HuH-7 (cell line): ENCODE measurements at regions not wholly inside any gene's neighbourhood (a gene's known extent, or its start where the extent isn't known, plus 50 kb on each side); places are given as distances from the start of the nearest gene placed in this dataset.

Experiments
- DNase-seq: peaks from one replicate; pipeline ENCODE4 v3.0.0; 2011; ENCODE audit warnings: low spot score

DNA sequence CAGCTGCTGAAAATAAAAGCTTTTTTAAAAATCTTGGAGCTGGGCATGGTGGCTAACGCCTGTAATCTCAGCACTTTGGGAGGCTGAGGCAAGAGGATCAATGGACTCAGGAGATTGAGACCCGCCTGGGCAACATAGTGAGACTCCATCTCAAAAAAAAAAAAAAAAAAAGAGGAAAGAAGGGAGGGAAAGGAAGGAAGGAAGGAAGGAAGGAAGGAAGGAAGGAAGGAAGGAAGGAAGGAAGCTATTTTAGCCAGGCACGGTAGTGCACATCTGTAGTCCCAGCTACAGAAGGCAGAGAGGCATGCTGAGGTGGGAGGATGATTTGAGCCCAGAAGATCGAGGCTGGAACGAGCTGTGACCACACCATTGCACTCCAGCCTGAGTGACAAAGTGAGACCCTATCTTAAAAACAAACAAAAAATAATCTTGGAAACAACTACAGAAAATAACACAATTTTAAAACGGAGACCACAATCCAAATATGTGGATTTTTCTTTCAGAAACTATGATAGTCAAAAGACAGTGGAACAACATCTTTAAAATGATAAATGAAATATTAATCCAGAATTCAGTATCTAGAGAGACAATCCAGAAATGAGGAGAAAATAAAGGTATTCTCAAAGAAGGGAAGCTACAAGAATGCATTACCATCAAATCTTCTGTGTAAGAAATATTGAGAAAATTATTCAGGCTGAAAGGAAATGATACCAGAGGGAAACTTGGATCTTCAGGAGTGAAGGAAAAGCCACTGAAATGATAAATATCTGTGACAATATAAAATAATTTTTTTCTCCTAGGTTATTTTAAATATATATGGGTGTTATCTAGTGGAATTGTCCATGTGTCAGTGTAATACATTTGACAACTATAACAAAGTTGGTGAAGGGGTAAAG lies 182.0 kb downstream of the GPX5 start:
- no peak for DNase-seq

DNA sequence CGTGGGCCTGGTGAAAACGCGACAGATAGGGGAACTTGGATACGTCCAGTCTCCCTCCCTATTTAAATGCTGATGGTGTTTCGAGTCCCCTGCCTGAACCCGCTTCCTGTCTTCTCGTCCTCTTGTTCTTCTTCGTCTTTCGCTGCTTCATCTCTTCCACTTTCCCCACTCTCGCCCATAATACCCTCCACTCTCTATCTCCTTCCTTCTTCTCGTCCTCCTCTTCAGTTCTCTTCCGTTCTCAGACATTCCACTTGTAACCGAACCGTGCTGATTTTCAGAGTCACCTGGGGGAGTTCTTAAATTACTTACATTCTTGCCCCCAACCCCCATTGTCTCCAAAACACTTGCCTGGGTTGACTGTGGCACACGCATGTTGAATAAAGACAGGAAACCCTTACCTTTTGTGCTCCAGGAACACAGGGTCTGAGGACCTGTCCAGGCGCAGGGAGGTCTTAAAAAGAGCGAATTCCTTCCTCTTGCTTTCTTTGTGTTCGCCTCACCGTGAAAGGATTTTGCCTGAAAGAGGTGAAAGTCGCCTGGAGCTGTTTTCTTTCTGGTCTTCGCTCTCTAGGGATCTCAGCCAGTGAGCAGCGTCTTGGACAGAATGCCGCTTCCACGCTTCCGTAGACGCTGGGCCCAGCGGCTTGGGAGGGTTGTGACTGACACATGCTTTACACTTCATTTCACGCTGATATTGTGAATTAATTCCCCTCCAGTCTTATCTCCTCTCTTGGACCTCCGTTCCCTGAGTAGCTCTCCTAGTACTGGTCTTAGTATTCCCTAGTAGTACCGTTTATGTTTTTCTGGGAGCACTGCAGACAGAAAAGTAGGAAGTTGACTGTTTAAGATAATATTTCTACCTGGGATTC lies 184.0 kb downstream of the GPX5 start:
- DNase-seq = no peak

DNA sequence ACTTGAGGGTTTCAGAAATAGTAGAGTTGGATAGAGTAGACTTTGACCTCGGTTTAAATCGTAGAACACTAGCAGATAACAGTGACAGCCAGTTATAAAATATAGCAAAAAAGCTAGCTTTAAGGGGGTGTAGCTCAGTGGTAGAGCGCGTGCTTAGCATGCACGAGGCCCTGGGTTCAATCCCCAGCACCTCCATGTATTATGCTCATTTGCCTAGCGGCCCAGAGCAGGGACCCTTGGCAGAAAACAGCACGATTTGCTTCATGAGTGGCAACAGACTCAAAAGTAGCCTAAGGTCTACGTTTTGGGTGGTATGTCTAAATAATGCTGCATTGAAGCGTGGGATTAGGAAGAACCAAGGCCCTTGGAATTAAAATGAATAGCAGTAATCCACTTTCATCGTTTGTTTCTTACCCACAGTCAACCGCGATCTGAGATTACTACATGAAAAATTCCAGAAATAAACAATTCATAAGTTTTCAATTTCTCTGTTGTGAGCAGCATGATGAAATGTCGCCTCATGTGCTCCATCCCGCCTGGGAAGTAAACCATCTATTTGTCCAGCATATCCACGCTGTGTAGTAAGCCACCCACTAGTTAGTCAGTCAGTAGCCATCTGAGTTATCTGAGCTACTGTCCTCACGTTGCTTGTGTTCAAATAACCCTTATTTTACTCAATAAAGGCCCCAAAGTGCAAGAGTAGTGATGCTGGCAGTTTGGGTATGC lies 184.9 kb downstream of the GPX5 start:
- no peak for DNase-seq

DNA sequence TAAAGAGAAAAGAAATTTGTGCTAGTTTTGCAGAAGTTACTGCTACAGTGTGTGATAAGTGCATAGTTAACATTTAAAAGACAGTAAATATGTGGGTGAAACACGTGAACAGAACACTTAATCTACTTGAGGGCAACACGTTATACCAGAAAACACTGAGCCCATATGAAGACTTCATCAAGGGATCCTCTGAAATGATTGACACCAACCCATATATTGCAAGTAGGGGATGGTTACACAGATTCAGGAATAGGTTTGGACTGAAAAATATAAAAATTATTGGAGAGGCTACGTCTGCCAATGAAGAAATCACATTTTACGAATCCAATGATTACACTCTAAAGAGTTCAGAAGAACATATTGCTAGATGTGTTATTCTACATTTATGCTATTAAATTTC lies 185.6 kb downstream of the GPX5 start:
- DNase-seq = no peak

DNA sequence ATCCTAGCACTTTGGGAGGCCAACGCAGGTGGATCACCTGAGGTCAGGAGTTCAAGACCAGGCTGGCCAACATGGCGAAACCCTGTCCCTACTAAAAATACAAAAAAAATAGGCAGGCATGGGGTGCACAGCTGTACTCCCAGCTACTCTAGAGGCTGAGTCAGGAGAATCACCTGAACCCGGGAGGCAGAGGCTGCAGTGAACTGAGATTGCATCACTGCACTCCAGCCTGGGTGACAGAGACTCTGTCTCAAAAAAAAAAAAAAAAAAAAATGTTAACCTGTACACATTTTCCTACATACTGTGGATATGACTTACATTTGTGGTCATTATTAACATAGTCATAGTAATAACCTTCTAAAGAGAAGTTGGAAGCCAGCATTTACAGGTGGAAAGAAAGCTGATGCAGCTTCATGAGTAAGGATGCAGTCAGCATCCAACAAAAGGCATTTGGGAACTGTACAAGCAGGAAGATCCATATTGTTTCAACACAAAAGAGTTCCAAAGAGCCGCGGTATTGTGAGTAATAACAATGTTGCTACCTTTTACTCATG lies 186.2 kb downstream of the GPX5 start:
- no peak for DNase-seq

DNA sequence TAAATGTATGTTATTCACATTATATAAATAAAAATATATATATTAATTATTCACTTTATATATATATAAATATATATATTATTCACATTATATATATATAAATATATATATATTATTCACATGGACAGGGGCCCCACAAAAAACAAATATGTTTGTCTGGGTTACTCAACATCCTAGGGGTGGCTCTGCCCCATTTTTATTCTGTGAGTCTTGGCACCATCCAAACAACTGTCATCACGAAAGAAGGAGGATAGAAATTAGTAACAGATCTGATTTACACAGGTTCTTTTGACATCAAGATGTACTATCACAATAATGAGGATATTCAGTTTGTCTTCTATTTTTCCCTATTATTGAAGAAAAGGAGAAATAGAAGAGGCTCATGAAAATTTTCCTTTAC lies 187.3 kb downstream of the GPX5 start:
- no peak for DNase-seq

DNA sequence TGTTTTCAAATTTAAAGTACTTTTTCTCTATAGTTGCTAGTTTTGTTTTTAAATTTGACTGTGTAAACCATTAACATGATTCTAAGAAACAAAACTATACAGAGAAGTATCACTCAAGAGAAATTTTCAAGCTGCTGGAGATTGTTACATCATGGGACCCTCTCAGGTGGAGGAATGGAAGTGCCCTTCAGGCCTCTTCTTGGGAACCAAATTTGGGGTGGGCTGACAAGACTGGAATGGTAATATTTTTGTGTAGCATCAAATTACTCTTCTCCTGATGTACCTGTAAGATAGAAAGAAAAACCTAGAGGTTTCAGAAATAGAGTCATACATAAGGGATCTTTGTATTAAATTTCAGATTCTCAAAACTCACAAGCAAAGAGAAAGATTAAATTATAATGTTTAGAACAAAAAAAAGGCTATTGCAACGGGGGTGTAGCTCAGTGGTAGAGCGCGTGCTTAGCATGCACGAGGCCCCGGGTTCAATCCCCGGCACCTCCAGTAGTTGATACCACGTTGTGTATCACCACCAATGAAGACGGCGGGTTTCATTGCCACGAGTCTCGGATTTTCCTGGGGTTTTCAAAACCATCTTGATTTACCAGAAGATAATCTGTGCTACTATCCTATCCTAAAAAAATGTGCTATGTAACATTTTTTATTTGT lies 193.7 kb downstream of the GPX5 start:
- no peak for DNase-seq

DNA sequence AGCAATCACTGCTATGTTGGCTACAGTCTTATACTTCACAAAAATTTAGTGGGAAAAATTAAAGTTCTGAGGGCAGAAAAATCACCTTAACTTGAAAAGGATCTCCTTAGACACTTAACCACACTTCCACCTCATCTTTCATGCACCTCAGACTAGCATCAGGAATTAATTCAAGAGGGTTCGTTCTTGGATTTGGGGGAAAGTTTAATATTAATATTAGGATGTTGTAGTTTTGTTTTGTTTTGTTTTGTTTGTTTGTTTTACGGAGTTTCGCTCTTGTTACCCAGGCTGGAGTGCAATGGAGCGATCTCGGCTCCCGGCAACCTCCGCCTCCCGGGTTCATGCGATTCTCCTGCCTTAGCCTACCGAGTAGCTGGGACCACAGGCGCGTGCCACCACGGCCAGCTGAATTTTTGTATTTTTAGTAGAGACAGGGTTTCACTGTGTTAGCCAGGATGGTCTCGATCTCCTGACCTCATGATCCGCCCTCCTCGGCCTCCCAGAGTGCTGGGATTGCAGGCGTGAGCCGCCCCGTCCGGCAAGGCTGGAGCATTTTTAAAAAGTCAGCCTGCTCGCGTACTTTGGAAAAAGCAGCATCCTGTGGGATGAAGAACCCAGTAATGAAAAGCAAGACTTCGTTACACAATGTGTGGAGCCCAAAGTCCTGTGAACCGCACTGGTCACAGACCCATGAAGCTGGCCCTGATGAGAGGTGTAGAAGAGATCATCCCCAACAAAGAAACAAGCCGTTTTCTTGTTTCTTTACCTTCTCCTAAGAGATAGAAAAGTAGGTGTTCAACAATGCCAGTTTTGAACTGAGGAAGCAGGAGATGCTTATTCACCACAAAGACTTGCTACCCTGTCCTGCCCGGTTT lies 194.9 kb downstream of the GPX5 start:
- DNase-seq = no peak

DNA sequence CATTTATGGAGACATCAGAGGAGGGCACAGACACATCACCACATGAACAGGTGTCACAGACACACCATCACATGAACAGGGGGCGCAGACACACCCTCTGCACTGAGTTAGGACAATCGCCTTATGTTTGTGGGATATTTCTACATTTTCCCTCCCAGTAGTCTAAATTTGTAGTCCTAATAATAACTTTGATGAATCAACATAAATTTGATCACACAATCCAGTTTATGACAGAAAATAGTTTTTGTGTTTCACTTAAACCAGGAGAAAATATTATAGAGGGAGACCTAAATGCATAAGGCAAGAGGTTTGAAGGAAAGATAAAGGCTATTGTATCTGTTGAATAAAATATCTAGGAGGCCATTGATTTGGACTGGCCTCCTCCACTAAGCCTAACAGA lies 195.7 kb downstream of the GPX5 start:
- no peak for DNase-seq

DNA sequence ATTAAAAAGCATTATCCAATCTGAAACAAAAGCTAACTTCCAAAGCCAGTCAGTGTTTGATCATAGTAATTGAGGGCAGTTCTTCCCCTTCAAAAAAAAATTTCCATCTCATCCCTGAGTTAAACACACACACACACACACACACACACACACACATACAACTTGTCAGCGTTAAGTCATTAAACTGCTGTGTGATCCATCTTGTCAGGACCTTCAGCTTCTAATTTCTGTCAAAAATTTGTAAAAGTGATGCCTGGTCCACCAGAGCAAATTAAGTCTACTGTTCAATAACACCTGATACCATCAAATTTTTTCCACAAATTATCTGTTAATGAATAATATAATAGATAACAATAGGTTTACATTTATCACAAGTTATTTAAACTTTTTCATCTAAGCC lies 198.7 kb downstream of the GPX5 start:
- no peak for DNase-seq

DNA sequence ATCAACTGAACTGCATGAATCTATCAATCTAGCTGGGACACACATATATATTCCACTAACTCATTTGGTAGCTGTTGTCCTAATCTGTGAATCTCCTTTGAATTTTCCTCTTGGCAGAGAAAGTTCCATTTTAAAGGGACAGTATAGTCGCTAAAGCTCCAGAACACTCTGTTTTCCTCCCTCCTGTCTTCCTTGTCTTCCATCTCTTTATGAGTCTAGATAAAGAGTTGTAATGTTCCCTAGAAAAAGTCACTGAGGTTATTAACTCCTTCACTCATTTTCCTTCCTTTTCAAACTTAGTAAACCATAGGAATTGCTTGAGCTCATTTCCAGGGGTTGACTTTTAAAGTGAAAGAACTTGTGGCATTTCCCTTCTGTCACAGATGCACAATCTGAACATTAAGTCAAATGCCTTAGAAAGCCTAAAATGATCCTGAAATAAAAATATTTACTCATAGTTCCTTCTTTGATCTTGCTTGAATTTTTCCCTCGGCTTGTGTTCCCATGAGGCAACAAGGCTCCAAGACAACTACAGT lies 198.4 kb downstream of the TRIM27 start:
- no peak for DNase-seq

DNA sequence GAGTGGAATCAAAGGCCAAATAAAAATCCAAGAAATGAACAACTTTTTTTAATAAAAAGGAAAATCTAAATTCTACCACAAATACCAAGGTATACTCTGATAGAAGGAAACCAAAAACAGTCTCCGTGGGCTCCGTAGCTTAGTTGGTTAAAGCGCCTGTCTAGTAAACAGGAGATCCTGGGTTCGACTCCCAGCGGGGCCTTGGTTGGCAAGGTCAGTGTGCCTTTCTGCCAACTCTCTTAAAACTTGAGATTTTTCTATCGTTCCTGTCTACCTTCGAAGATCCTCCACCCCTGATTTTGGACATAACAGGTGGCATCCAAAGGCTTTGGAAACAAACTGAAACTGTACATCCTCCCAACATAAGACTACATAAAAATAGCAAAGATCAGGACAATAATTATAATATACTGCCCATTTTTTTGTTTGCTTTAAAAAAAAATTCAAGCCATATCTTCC lies 197.9 kb downstream of the TRIM27 start:
- no peak for DNase-seq

DNA sequence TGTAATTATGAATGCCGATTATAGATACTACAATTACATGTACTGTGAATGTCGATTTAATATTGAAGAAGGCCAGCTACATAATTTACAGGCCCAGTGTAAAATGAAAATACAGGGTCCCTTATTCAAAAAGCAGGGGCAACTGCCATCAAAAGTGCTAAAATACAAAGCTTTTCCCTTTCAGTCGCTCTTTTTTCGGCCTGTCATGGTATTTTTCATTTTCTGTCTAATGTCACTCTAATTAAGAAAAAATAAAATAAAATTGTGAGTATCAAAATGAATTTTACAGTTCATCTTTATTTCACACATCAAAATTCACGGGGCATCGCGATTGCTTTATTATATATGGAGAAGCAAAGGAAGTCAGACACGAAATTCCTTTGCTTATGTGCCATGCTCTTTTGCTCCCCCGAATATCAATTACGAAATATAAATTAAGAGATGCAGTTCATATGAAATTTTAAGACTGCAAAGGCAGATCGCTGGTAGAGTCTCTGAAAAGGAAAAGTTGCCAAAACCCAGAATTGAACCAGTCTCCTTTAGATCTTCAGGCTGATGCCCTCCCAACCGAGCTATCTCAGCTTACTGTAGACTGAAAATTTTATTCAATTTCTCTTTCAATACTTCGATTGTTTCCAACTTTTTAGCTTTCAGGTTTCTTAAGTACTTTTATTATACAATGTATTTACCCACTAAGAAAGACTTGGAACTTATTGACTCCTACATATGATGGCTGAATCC lies 197.0 kb downstream of the TRIM27 start:
- no peak for DNase-seq

DNA sequence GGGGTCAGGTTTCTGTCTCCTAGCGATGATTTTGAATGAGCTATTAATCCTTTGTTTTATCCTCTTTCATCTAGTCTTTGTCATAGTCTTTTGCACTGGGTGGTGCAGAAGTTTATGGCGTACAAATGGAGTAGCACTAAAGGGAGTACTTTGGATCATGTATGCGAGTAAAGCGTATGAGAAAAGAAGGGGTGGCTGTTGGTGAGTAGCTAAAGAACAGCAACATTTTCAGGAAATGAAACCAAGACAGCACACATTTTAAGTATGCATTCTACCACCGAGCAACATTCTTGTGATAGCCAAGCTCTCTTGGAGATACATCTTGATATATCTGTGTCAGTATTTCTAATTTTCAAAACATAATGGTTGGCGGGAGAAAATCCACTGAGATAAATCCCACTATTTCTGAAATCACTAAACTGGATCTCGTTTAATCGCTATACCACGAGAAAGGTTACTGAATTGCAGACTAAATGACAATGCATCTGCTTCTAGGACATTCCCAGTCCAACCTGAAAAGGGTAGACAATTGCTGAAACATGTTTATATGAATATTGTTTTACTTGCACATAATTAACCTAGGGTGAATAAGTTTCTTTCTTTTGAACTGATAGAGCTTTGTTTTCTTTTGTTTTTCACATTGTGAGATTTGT lies 196.1 kb downstream of the TRIM27 start:
- no peak for DNase-seq

DNA sequence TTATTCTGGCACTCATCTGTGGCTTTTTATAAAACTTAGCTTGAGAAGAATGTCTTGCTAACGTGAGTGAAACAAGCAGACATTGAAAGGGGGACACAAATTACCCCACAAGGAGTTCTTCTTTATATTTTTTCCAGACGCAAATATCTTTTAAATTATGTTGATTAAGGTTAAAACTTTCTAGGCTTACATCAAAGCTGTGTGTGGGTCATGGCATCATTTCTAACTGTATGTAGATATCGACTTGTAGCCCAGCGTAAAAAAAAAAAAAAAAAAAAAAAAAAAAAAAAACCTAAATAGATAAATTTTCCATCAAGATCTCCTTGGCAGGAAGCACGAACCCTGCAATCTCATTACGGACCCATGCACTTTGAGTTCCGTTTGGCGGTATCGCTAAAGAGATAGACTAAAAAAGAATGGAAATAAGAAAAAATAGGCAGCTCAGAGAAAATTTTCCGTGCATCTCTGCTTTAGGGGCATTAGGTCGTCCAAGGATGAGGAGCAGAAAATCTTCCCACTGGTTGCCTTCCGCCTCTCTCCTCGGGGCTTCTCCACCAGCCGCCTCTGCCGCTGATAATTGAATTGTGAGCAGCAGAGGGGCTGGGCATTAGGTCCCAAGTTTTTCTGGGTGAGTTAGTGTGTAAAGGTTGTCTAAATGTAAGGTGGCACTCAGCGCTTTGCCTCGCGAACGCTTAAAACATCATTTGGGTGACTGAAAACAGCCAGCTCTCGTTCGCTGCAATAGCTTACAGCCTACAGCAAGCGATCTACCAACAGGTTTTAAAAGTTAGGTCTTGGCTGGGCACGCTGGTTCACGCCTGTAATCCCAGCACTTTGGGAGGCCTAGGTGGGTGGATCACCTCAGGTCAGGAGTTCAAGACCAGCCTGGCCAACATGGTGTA lies 194.0 kb downstream of the TRIM27 start:
- DNase-seq = no peak

DNA sequence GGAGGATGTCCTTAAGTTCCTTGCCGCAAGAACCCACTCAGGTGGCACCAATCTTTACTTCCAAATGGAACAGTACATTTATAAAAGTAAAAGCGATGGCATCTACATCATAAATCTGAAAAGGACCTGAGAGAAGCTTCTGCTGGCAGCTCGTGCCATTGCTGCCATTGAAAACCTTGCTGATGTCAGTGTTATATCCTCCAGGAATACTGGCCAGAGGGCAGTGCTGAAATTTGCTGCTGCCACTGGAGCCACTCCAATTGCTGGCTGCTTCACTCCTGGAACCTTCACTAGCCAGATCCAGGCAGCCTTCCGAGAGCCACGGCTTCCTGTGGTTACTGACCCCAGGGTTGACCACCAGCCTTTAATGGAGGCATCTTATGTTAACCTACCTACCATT lies 191.7 kb downstream of the TRIM27 start:
- no peak for DNase-seq

DNA sequence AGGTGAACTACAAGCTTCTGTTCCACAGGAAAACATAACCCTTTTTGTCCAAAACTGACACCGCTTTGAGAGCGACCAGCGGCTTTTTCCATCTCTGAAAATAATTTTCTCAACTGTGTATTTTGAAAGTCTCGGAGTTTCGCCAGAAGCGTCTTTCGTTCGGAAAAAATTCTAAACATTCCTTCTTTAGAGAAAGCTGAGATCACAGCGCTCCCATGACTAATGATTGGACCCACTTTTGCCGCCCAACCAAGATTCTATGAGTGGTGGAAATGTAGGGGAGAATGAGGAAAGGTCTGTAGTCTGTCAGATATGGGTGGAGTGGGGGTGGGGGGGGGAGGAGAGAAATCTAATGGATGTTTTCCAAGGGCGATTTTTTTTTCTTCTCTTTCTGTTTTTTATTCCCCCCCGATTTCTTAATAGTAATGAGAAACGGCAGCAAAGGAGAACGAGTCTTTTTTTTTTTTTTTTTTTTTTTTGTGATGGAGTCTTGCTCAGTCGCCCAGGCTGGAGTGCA lies 189.3 kb downstream of the TRIM27 start:
- no peak for DNase-seq

DNA sequence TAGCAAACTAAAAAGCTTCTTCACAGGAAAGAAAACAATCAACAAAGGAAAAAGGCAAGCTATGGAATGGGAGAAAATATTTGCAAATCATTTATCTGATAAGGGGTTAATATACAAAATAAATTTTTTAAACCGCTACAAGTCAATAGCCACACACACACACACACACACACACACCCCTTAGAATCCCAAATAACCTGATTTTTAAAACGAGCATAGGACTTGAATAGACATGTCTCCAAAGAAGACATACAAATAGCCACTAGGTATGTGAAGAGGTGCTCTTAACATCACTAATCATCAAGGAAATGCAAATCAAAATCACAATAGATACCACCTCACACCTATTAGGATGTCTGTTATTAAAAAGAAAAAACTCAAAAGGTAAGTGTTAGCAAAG lies 187.7 kb downstream of the TRIM27 start:
- DNase-seq = no peak
